HUES64 (cell line): ENCODE measurements at regions not wholly inside any gene's neighbourhood (a gene's known extent, or its start where the extent isn't known, plus 50 kb on each side); places are given as distances from the start of the nearest gene placed in this dataset.

Experiments
- H3K27ac ChIP-seq: 2 replicates; pipeline ENCODE4 v1.7.0; 2013; ENCODE audit warnings: low read depth, low read length, inconsistent platforms
- H3K27me3 ChIP-seq: 2 replicates; pipeline ENCODE4 v1.6.1; 2013; ENCODE audit warnings: mild to moderate bottlenecking, low read length; ENCODE audit not compliant: insufficient read depth
- H3K36me3 ChIP-seq: 2 replicates; pipeline ENCODE4 v1.6.1; 2013; ENCODE audit warnings: mild to moderate bottlenecking, low read length; ENCODE audit not compliant: insufficient read depth
- H3K4me1 ChIP-seq: 2 replicates; pipeline ENCODE4 v1.6.1; 2013; ENCODE audit warnings: mild to moderate bottlenecking, low read length, moderate library complexity; ENCODE audit not compliant: insufficient read depth
- H3K4me3 ChIP-seq: 2 replicates; pipeline ENCODE4 v1.5.1; 2013; ENCODE audit warnings: mild to moderate bottlenecking, low read length, moderate library complexity
- H3K9ac ChIP-seq: 2 replicates; pipeline ENCODE4 v1.6.1; 2013; ENCODE audit warnings: mild to moderate bottlenecking, low read depth, low read length
- H3K9me3 ChIP-seq: 2 replicates; pipeline ENCODE4 v1.6.1; 2013; ENCODE audit warnings: low read depth, low read length; ENCODE audit not compliant: insufficient read depth
- WGBS: fragments of 150-250, 120-280 bp; methylation state at CpG from one replicate; pipeline ENCODE4 v1.1.7; 2013; ENCODE audit warnings: missing lambda C conversion rate; 5-methylcytosine and 5-hydroxymethylcytosine counted together

DNA sequence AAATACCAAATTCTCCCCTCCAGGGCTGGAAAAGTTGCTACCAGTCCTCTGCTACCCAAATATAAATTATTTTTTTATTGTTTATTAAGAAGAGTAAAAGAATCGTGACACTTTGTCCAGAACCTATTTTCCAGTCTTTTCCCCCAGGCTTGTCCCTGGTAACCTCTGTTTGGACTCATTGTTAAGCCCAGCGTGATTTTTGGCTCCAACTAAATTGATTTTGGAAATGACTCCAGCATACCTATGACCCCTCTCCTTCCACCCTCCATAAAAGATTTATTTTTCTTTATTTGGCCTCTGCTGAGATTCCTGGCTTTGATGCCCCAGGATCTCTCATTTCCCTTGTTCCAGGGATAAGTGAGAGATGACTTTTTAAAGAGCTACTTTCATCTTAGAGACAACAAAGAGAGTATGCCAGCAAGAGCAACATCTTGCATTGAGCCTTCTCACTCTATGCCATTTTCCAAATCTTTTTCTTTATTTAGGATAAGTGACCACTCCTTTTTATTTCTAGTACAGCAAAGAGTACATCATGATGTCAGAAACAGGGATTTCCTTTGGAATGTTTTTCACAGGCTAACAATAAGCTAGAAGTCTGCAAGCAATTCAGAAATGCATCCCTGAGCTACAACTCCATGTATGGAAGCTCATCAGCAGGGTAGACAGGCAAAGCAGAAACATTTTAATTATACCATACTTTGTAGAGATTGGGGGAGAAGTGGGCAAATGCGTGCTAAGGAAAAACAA is 75.8 kb downstream of the DAD1 start:
- 92% methylated on average over 3 of the region's 3 CpGs for WGBS
- Histone ChIP-seq H3K36me3 (no peaks in the 10 kb centered on the region), H3K9me3 (no peaks in the 10 kb centered on the region), H3K4me1 (peaks cover 16% of the 10 kb centered on the region), H3K27me3 (no peaks in the 10 kb centered on the region), H3K4me3 (no peak overlapping the region), H3K27ac (no peak overlapping the region), H3K9ac (no peak overlapping the region)

DNA sequence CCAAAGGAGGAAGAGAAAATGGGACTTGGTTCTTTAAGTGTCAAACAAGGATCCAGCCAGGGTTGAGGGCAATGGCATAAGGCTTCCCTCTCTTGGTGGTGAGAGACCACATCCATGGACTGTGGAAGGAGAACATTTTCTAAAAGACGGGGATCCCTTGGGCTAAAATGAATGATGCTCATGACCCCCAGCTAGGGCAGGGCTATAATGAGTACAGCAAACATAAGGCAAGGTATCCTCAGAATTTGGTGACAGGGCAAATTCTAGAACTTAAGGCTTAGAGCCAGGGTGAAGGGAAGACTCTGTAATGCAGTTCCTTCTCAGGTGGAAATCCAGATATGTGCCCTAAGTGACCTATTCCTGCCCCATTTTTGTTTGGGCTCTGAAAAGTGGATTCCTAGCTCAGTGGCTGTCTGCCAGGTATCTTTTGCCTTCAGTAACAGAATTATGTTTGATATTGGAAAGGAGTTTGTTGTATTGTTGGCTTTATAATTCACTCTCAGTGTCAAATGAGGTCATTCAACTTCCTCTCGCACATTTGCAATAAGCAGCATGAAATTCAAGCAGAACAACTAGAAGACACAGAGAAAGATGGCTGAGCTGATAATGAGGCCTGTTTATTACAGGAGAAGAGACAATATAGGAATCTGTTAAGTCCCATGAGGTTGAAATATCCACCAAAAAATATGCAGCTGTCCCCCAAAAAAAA is 76.8 kb downstream of the DAD1 start:
- WGBS, result 93% methylated on average over 2 of the region's 2 CpGs
- peaks cover 16% of the 10 kb centered on the region for H3K4me1 ChIP-seq
- H3K27me3 ChIP-seq, result no peaks in the 10 kb centered on the region
- H3K27ac ChIP-seq, result no peak overlapping the region
- no peaks in the 10 kb centered on the region for H3K36me3 ChIP-seq
- no peaks in the 10 kb centered on the region for H3K9me3 ChIP-seq
- no peak overlapping the region for H3K9ac ChIP-seq
- no peak overlapping the region for H3K4me3 ChIP-seq

DNA sequence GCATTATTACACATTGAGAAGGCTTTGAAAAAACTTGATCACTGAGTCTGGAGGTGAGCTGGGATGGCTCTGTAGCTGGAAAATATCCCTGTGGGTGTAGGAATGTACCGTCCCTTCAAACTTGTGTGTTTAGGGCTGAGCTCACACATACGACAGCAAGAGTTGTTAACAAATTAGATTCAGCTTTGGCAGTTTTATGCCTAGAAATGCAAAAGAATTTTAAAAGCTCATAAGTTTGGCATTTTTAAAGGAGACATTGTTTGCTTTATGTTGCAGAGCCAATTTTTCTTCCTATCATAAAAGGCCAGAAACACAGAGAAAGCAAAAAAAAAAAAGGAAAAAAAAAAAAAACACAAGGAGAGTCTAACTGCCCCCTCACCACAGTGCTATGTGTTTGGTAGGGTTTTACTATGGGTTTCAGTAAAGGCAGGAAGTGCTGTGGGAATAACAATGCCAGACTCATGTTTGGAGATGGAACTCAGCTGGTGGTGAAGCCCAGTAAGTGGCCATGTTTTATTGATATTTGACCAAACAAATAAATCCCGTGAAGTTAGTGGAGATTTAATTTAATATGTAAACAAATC is 78.4 kb downstream of the DAD1 start:
- Histone ChIP-seq H3K9me3 (no peaks in the 10 kb centered on the region), H3K36me3 (no peaks in the 10 kb centered on the region), H3K9ac (no peak overlapping the region), H3K4me3 (no peak overlapping the region), H3K27ac (no peak overlapping the region), H3K27me3 (no peaks in the 10 kb centered on the region), H3K4me1 (peaks cover 16% of the 10 kb centered on the region)
- WGBS, result 88% methylated on average over 2 of the region's 3 CpGs

DNA sequence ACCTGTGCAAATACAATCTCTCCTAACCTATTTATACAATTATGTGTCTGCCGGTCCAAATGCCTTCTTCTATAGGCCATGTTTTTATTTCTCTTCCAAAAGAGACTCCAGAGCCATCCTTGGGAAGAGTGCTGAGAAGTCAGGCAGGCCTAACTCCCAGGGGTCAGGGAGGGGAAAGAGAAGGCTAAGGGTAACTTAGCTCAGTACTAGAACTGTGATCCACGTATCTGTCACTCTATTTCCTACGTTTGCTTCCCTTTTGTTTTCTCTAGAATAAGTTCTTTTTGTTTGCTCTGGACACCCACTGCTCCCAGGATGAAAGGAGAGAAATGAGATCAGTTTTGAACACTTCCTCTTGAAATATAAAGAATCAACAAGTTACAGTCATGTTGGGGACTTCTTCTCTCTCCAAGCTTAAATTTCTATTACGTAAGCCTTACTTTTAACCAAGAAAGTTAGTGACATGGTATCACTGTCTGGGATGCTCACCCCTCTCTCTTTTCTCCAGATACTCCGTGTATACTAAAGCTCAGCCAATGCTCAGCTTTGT is 79.2 kb downstream of the DAD1 start:
- Histone ChIP-seq H3K27me3 (no peaks in the 10 kb centered on the region), H3K36me3 (no peaks in the 10 kb centered on the region)
- WGBS, result 73% methylated on average over 4 of the region's 5 CpGs

DNA sequence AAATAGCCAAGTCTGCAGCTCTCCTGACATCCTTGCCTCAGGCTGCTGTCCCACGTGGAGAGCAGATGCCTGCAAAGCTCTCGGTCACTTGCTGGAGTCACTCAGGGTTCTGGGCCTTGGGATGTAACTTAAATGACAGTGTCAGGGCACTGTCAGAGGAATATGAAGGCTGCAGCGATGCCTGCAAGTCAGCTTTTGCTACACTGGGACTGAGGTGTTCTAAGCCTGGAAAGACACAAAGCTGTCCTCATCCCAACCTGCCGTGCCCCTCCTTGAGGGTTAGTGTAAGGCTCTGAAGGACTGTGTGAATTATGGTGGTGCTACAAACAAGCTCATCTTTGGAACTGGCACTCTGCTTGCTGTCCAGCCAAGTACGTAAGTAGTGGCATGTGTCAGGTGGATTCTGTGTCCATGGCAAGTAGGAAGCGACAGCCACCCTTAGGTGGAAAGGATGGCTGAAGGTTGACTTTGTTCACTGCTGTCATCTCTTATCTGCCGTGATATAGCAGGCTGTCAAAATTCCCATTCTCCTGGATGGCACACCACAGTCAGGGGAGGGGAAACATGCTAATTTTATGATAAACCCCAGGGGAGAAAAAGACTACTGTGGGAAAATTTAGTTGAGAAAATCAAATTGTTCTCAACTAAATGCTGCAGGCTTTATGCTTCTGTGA is 79.9 kb downstream of the DAD1 start:
- Histone ChIP-seq H3K27me3 (no peaks in the 10 kb centered on the region), H3K9ac (no peak overlapping the region), H3K4me1 (peaks cover 16% of the 10 kb centered on the region), H3K9me3 (no peaks in the 10 kb centered on the region), H3K27ac (no peak overlapping the region), H3K36me3 (no peaks in the 10 kb centered on the region), H3K4me3 (no peak overlapping the region)
- WGBS, result 85% methylated on average over 7 of the region's 7 CpGs

More for the DNA sequence above, 79.2 kb downstream of the DAD1 start:
- no peaks in the 10 kb centered on the region for H3K9me3 ChIP-seq
- peaks cover 16% of the 10 kb centered on the region for H3K4me1 ChIP-seq
- no peak overlapping the region for H3K27ac ChIP-seq
- H3K4me3 ChIP-seq, result no peak overlapping the region
- no peak overlapping the region for H3K9ac ChIP-seq

GRCh38 chr14:22508662-22509035 is 80.4 kb downstream of the DAD1 start:
- Histone ChIP-seq H3K9ac (no peak overlapping the region), H3K27ac (no peak overlapping the region), H3K4me1 (peaks cover 16% of the 10 kb centered on the region), H3K9me3 (no peaks in the 10 kb centered on the region), H3K36me3 (no peaks in the 10 kb centered on the region), H3K4me3 (no peak overlapping the region), H3K27me3 (no peaks in the 10 kb centered on the region)
- 82% methylated on average over 4 of the region's 4 CpGs for WGBS

DNA sequence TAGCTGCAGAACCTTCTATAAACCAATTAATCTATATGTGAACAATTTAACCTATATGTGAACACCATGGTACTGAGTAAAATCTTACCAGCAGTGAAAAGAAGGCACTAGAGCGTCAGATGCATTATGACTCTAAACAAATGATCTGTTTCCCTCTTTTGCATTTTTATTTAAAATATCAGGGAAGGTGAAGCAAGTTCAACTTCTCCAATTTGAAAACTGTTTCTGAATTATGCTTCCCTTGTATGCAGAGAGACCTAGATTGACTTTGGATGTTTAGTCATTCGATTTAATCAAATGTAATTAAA is 80.9 kb downstream of the DAD1 start:
- Histone ChIP-seq H3K27ac (no peak overlapping the region), H3K9me3 (no peaks in the 10 kb centered on the region), H3K9ac (no peak overlapping the region), H3K36me3 (no peaks in the 10 kb centered on the region), H3K4me1 (peaks cover 16% of the 10 kb centered on the region), H3K4me3 (no peak overlapping the region), H3K27me3 (no peaks in the 10 kb centered on the region)
- whole genome bisulfite sequencing, result 100% methylated on average over 1 of the region's 2 CpGs

DNA sequence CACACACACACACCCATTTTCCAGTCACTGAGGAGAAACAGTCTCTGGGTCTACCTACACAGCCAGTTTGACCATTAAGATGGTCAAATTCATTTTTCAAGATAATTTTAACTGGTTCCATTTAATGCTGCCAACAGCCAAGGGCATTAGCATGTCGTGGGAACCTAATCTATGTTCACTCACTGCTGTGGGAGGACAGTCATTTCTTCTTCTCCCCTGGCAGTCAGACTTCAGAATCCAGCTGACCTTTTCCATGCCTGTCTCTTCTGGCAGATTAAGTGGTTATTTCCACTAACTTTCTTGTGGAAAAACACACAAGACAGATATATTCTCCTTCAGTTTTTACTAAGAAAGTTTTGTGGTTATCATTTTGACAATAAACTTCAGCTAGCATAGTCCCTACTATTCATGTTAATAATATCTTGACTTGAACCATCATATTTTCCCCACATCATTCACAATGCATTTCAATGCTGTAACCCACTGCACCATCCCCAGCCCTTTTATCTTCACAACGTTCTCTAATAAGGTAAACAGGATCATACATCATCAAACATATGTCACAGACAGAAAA is 82.2 kb downstream of the DAD1 start:
- H3K9me3 ChIP-seq, result no peaks in the 10 kb centered on the region

GRCh38 chr14:22506378-22506710 is 82.7 kb downstream of the DAD1 start:
- no peaks in the 10 kb centered on the region for H3K9me3 ChIP-seq
- no peak overlapping the region for H3K27ac ChIP-seq
- no peaks in the 10 kb centered on the region for H3K36me3 ChIP-seq
- no peaks in the 10 kb centered on the region for H3K27me3 ChIP-seq
- H3K4me1 ChIP-seq, result peaks cover 12% of the 10 kb centered on the region
- H3K9ac ChIP-seq, result no peak overlapping the region
- H3K4me3 ChIP-seq, result no peak overlapping the region
- 88% methylated on average over 6 of the region's 6 CpGs for WGBS

More for the DNA sequence above, 82.2 kb downstream of the DAD1 start:
- Histone ChIP-seq H3K36me3 (no peaks in the 10 kb centered on the region), H3K4me1 (peaks cover 16% of the 10 kb centered on the region), H3K27me3 (no peaks in the 10 kb centered on the region), H3K4me3 (no peak overlapping the region), H3K27ac (no peak overlapping the region), H3K9ac (no peak overlapping the region)
- 94% methylated on average over 2 of the region's 2 CpGs for WGBS

DNA sequence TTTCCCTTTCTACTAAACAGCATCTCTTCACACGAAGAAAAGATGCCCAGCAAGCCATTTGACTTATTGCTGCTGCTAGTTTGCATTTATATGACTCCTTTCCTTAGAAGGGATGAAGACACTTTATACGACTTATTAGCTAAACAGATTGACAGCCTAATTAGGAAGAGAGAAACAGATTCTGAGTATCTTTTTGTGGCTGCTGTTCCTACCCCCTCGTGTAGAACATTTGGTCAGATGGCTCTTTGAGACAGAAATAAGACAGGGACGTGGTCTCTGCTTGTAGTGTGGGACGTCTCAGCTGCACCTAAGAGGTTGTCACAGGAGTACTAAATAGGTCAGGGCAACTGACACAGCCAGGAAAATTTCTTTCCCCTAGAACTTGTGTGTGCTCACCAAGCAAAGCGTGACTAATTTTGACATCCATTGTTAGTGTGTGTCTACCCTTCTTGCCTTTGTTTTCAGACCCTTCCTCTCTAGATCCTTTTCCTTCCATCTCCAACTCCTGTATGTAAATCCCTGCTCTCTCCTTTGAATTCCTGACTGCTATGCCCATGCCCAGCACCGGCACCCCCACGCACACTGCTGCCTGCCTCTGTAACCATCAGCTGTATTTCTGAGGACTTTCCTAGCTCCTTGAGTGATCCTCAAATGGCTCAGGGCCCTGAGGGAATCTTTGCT is 83.2 kb downstream of the DAD1 start:
- WGBS, result 85% methylated on average over 8 of the region's 8 CpGs
- Histone ChIP-seq H3K4me3 (no peak overlapping the region), H3K36me3 (no peaks in the 10 kb centered on the region), H3K9me3 (no peaks in the 10 kb centered on the region), H3K27me3 (no peaks in the 10 kb centered on the region), H3K9ac (no peak overlapping the region), H3K27ac (no peak overlapping the region), H3K4me1 (peaks cover 7% of the 10 kb centered on the region)
